SHP77 treated with DMSO at 0.1 percent for 48 hours (cell line): ENCODE measurements at regions not wholly inside any gene's neighbourhood (a gene's known extent, or its start where the extent isn't known, plus 50 kb on each side); places are given as distances from the start of the nearest gene placed in this dataset.

Source experiments
- DNase-seq: peaks from one replicate; lab custom pipeline; 2025; lab: John Stamatoyannopoulos, UW

DNA sequence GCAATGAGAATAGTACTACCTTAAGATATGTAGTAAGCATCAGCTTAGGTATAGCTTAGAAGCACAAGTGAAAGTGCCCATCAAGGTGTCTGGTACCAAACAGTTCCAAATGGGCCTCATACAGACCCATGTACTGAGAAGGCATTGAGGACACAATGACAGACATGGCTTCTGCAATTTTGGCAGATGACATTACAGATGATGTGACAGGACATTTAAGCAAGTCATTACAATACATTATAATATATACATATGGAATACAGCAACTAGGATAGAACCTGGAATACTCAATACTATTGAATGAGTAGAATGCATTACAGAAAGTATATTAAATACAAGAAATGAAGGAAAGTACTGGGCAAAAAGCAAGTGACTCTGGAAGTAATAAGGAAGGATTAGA lies 256.4 kb downstream of the GXYLT1 start:
- no peak for DNase-seq

DNA sequence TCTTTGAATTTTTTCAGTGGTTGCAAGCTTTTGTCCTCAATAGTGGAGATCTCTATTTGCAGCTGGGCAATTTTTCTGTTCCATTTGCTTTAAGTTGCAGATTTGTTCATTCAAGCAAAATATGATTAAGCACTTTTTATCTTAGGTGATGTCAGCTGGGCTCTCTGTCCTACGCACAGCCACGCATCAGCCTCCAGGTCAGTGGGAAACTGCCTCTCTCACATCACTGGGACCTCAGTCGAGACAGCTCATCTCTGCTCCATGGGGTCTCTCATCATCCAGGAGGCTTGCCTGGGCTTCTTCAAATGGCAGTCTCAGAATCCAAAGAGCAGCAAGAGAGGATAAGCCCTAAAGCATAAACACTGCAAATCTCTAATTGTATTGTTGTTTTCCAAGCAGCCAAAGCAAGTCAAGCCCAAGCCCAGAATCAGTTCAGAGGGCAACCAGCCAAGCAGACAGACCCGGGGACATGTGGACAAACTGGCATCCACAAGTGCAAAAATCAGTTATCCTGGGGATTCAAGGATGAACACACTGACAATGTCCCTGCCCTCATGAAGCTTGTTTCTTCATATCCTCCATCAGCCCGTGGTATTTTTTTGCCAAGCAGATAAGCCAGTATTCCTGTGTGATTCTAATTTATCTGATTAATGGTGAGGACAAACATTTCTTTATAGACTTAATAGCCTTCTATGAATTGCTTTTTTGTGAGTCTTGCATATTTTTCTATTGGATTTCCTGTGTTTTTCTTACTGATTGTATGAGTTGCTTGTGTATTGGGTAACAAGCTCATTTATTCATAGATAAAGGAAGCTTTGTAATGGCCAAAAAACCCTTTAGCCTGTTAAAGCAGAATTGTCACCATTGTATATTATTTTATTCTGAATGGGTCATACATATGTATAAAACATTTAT lies 262.5 kb downstream of the GXYLT1 start:
- DNase-seq = no peak

DNA sequence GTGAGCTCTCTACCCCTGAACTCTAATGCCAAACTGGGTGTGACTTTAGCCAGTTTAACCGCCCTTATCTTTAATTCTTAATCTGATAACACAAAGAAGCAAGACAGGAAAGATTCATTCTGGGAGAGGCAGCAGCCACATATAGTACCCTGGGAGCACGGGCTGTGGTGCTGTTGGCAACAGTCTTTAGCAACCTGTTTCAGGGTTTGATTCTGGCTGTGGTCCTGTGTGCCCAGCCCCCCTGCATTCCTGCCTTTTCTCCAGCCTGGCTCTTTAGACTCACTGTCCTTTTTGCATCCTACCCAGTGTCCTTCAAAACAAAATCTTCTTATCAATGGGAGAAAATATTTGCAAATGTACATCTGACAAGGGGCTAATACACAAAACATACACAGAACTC lies 275.2 kb downstream of the GXYLT1 start:
- no peak for DNase-seq

DNA sequence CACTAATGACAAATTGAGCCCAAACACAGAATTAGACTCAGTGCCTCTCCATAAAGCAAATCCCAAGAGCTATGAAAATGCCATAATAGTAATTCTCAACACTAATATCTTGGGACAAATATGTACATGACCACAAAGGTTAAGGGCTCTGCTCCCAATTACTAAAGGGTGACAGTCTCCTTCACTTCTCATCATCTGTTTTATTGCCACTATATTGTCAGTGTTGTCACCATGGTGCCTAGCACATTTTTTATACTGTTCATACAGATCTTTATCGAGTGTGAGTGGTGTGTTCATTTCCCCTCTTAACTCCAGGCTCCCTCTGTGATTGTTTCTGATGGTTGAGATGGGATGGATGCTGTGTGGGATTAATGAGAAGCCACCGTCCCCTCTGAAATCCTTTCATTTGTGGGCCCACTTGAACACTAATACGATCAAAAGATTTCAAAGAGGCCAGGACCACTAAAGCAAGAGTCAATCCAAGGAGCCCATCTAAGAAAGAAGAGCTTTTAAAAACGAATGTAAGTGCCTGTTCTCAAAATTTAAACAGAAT lies 277.7 kb downstream of the GXYLT1 start:
- DNase-seq = no peak

DNA sequence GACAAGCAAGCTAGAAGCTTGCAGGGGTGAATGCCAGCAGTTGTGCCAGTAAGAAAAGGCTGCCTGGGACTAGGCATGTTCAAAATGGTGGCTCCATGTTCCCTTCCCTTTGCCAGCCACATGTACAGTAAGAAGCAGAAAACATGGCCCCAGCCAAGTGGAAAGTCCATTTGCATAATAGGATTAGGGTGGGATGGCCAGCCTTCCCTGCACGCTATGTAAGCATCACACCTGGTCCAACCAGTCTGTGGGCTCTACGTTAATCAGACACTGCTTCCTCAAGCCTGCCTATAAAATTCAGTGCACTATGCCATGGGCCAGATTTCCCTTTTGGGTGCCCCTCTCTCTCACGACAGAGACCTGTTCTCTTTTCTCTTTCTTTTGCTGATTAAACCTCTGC lies 288.4 kb downstream of the GXYLT1 start:
- no peak for DNase-seq

DNA sequence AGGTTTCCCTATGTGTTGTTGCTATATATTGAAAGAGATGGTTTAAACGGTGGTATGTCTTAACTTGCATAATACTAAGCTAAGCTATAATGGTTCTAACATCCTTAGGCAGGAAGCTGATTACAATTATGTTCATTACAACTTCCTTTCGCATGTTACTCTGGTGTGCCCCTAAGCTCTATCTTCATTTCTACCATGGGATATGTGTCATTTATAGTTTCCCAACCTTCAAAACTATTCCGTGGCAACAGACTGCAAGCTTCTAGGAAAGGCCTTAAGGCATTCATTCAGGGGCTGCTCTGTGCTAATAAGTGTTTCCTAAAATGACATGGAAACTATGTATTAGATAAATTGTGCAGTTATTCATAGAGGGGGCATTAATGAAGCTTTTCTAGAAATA lies 294.6 kb downstream of the GXYLT1 start:
- DNase-seq = no peak

DNA sequence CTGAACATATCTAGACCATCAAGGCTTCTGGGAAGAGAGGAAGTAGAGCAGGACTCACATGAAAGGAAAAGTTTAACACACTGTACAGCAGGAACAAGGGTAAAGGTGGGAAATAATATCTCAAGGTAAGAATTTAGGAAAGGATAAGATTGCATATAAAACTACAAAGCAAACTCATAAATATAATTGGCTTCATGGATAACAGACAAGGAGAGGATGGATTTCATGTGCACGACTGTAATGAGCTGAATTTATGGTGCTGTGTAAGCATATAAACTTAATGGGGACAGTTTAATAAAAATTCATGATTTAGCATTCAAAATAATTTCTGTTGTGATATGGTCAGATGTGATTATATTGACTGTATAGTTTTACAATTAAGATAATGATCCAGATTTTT lies 298.0 kb downstream of the GXYLT1 start:
- no peak for DNase-seq

DNA sequence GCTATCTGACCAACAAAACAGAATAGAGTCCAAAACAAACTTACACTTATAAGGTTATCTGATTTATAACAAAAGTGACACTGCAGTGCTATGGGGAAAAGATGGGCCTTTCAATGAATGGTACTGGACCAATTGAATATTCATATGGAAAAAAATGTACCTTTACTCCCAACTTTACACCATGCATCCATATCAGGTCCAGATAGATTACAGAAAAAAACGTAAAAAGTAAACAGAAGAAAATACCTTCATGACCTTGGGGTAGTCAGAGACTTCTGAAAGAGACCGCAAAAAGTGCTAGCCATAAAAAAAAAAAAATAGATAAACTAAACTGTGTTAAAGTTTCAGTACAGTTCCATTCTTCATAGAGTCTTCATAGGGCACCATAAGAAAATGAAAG lies 308.3 kb downstream of the GXYLT1 start:
- no peak for DNase-seq

DNA sequence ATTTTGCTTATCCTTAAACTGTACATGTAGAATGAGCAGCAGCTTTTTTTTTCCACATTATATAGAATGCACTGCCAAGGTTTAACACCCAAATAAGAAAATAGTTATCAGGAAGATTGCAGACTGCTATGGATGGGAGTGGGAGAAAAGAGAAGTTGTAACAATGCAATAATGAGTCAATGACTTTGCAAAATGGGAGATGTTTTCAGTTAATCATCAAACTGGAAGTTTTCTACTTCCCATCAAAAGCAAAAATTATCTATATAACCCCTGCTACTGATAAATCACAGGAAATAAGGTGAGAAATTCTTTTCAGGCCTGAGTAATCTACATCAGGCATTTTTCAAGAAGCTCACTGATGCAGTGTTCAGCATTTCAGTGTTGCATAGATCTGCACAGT lies 309.1 kb downstream of the GXYLT1 start:
- no peak for DNase-seq

DNA sequence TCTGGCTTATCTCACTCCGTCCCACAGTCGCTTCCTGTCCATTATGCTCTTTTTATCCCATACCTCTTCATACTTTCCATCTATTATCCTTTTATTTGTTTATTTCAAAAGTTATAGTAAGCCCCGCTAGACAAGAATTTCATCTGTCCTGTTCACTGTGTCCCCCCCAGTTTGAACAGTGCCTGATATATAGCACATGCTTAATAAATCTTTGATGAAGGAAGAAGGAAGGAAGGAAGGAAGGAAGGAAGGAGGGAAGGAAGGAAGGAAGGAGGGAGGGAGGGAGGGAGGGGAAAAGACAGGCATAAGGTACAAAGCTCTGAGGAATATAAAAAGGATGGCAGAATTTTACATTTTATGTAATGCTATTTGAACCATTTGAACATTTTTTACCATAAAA lies 324.7 kb downstream of the GXYLT1 start:
- DNase-seq = no peak

DNA sequence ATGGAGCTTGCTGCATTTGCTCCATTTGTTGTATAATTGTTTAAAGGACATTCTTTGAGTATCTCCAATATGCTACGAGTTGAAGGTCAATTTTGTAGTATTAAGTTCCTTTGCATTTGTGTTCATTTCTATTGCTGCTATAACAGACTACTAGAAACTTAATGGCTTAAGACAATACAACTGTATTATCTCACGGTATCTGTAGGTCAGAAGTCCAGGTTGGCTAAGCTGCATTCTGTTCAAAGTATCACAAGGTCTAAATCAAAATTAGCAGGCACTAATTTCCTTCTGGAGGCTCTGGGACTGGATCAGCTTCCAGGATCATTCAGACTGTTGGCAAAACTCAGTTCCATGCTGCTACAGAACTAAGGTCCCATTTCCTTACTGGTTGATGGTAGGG lies 340.6 kb downstream of the GXYLT1 start:
- DNase-seq = no peak

DNA sequence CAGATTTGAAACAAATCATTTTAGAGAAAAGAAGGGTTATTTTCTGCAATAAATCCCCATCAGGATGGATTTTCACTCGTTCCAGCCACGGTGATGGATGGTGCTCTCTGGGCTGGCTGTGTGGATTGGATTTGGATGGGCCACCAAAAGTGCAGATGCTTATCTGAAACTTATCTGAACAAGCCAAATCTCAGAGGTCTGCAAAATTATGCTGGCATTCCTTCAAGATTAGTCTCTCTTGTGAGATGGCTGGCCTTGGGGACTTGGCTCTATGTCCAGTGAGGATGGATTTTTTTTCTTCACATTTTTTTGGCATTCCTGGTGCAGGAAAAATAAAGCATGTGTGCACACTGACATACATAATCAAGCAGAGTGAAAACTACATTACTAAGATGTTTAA lies 341.9 kb downstream of the GXYLT1 start:
- no peak for DNase-seq

DNA sequence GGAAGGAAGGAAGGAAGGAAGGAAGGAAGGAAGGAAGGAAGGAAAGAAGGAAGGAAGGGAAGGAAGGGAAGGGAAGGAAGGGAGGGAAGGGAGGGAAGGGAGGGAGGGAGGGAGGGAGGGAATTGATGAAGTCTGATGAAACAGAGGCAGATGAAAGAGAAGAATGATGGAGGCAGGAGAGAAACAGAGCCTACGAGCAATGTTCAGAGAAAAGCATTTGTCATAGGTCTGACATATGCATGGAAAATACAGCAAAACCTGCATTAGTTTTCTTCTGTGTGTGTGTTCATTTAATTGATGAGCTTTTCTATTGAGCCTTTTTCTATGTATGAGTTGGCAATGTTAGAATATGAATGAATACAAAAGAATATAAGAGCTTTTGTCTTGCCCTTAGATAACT lies 343.4 kb downstream of the GXYLT1 start:
- DNase-seq = no peak

DNA sequence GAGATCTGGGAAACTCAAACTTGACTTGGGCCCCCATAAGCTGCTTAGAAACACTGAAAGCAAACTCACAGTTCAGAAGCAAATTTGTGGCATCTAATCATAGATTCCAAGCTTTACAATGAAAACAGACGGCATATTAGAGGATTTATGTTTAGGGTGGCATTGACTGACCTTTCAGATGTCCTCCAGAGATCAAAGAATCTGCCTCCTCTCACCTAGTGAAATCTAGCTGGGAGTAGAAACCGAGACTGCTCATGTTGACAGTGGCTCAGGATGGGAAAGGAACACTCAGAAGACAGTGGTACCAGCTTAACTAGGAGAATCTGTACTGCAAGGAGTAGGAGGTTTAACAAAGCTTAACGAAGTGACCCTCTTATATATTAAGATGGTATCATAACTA lies 345.0 kb downstream of the GXYLT1 start:
- DNase-seq = no peak

DNA sequence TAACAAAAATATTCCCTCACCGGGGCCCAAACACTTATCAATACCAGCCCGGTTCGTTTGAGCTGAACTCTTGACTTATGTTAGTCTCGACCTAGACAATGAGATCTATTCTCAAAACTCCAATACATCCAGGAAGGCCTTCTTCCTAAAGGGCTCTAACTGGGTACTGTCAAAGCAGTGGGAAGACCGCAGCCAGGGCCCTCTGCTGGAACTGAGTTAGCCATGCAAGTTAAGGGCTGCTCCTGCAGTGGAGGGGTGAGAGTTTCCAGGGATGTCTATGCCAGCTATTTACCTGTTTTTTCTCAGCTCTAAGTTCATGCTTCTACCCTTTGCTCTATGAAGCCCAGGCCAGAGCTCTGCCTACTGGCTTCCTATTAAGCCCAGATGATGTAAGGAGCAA lies 348.8 kb downstream of the GXYLT1 start:
- no peak for DNase-seq

DNA sequence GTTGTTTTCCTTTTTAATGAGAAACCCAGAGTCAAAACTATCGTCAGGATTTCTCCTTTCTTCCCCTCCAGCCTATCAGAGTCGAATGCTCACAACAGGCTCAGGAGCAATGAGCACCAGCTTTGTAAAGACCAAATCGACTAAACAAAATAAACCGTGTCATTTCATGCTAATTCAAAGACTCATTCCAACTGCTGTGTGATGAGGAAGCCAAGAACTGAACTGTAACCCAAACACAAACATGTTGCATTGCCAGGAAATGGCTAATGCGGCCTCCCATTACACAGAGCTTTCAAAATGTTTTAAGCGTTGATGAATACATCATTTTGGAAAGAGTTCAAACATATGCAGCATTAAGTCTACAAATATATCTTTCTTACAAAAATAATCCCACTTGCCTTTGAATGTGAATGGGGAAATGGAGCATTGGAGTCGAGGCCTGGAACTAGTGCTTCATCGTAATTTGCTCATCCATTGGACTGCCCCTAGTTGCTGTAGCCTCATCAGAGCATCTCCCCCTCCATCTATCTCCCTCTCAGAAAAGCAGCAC lies 349.5 kb downstream of the GXYLT1 start:
- DNase-seq = no peak

DNA sequence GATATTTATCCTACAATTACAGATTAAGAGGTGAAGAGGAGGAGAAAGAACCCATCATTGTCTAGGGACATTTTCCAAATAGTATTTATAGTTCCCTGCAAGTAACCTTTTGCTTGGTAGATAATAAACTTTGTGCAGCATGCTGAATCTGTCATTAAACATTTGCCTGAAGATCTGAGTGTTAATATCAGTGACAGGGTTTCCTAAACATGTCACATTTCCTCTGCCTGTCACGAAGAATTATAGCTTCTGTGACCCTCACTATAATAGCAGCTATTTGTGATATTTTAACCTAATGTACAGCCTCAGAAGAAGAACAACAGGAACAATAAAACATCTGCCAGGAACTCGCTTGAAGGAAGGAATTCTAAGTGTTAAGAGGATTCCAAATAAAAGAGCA lies 350.3 kb downstream of the GXYLT1 start:
- DNase-seq = no peak

DNA sequence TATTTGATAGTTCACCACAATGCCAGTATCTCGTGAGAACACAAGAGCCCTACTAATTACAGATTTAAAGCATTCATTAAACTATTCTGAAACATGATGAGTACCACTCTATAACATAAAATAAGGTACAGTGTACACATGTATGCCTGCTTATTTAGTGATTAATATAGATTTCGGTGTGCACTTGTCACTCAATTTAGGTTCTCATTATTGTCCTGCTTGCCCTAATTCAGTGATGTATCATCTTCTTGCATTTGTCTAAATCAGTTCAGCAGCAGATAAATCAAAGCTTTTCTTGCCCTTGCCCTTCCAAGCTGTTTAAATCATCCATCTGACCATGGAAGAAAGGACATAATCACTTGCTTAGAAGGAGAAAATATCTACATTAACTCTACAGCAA lies 359.7 kb downstream of the GXYLT1 start:
- DNase-seq = no peak

DNA sequence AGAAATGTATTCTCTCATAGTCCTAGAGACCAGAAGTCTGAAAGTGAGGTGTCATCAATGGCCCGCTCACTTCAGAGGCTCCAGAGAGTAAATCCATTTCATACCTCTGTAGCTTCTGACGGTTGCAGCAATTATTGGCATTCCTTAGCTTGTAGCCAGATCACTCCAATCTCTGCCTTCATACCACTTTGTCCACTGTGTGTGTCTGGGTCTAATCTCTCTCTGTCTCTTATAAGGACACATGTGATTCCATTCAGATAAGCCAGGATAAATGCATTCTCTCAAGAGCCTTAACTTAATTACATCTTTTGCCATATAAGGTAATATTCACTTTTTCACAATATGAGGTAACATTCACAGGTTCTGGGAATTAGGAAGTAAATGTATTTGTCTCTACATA lies 365.7 kb downstream of the GXYLT1 start:
- no peak for DNase-seq

DNA sequence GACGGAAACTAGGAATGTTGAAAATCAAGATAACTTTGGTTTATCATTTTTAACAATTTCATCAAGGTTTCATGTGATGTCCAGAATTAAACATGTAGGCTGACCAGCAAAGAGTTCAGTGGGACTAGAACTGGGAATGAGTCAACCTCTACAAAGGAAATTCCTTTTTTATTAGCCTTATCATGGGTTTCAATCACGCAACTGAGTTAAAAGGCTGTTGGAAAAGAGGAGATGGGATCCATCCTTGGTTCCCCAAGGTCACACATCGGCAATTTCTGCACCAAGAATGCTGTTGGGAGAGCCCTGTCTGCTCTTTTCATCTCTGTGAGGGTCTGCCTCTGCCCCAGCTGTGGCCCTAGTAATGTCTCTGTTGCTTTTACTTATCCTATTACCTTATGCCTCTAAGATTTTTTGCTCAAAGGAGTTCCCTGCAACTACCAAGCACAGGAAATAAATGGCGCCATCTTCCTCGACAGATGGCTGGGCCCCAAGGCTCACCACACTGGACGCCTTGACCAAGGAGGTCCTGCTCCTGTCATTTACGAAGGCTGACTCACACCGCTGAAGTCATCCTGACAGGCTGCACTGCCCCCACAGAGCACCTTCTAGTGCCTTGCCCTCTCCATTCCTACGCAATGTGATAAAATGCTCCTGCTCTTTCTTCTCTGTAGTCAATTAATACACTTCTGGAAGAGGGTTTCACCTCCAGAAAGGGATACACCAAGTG lies 367.4 kb downstream of the GXYLT1 start:
- no peak for DNase-seq

DNA sequence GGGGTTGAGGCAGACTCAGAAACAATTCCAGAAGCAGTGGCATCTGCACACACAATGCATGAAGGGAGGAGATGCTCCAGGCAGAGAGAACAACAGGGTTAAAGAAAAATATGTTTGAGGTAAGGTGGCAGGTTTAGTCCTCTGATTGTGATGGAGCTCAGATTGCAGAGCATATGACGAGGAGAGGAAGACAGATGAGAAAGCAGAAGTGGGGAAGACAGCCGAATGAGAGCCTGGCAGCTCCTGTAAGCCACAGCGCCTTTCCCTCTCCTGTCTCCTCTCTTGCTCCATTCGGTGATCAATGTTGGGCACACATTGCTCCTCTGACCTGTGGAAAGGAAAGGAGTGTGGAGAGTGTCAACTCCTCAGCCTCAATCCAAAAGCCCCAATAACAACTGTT lies 372.2 kb downstream of the GXYLT1 start:
- DNase-seq = no peak

DNA sequence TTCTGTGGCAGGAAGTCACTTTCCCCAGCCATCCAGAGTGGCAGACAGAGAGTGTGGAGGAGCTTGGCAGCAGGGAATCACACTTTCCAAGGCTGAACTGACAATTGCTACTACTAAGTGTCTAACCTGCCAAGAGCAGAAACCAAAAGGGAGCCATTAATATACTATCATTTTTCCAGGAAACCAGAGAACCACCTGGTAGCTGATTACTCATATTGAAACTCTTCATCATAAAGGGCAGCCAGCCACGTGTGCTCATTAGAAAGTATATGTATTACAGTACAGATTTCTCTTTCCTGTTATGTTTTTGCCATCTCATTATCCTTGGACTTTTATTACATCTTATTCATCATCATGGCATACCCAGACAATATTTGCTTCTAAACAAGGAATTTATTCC lies 374.9 kb downstream of the GXYLT1 start:
- DNase-seq = no peak

DNA sequence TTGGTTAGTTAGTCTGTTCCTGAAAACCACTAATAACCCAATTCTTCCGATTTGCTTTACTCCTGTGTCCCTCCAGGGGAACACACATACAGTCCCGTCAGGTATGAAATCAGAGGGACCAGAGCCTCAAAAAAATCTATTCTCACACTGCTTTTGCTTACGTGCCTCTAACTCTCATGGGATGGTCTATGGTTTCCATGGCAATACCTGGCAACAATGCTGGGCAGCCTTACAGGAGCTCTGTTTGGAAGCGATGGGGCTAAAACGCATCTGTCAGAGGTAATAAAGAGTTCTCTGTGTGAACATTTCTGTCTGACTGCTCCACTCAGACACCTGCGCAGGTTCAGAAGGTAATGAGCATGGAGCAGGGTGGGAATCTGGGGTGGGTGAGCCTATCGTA lies 376.2 kb downstream of the GXYLT1 start:
- no peak for DNase-seq
